Embryonic facial prominence (tissue), 1 donor: ENCODE measurements at regions not wholly inside any gene's neighbourhood (a gene's known extent, or its start where the extent isn't known, plus 50 kb on each side); places are given as distances from the start of the nearest gene placed in this dataset.

Experiments used
- DNase-seq: peaks from one replicate; pipeline ENCODE4 v3.0.0-alpha.2; 2016; ENCODE audit errors: extremely low spot score

- no peak for DNase-seq
Observed at GRCh38 chr2:147468963-147469362, 375.9 kb upstream of the ACVR2A start.

- no peak for DNase-seq
Observed at GRCh38 chr2:147468349-147468748, 376.5 kb upstream of the ACVR2A start.

GRCh38 chr2:147467441-147467840, 377.4 kb upstream of the ACVR2A start:
- no peak for DNase-seq

DNA sequence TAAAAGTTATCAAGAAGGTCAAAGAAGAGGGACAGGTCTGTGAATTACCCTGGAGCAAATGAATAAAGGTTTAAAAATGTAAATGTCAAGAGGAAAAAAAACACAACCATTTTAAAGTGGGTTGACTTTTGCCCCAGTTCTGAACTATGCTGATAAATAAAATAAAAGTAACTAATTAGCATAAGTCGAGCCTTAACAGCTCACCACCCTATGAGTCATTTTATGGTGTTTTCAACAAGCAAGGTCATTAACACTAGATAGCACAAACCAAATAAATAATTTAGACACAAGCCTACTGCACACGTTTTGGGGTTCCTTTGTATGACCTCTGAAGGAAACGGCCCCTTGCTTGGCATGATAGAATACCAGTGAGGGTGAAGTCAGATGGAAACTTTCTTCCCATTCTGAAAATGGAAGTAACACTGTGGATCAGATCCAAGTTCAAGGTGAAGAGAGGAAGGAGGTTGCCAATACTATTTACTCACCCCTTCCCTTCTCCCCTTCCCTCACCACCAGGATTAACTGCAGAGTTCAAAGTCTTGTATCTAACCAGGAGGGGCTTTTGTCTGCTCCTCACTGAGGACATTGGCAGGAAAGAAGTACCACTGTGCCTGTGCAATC, 380.0 kb upstream of the ACVR2A start:
- no peak for DNase-seq

DNA sequence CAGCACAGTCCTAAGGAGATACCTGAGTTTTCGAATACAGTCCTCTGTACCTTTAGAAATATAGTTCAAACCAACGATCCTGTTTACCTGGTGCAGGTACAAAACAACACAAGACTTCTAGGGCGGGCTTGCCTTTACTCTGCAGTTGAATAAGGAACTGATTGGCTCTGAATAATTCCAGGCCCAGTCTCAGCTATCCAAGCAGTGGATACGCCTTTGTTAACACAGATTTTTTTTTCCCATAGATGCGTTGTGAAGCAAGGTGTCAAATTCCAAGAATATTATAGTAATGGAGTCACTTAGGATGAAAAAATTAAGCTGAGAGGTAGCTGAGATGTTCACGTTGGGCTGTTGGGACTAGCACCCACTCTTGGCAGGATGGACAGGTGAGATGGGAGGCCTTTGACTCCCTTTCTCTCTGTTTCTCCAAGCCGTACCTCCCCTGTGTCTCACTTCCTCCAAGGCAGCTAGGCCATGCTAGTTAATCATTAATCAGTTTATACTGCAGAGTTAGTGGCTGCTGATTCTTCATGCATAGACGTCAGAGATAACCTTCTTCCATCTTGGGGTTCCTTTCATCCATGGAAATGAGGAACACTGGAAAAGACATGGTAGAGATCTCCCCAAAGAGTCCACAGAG, 380.8 kb upstream of the ACVR2A start:
- DNase-seq, result no peak

GRCh38 chr2:147460155-147460554, 384.7 kb upstream of the ACVR2A start:
- no peak for DNase-seq

DNA sequence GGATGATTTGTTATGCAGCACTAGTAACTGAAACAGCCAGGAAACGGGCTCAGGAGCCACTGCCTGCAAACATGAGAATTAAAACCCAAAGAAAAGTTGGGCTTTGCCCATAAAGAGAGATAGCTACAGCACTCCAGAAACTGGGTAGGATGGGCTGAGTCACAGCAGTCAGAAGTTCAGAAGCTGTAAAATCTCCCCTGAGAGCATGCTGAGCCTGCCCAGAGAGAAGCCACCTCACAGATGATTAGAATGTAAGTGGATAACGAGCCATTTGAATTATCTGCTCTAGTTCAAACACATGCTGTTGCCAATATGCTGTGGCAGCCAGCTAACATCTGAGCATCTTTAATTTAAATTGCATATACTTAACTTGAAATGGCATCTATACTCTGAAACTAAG, 388.1 kb upstream of the ACVR2A start:
- no peak for DNase-seq

DNA sequence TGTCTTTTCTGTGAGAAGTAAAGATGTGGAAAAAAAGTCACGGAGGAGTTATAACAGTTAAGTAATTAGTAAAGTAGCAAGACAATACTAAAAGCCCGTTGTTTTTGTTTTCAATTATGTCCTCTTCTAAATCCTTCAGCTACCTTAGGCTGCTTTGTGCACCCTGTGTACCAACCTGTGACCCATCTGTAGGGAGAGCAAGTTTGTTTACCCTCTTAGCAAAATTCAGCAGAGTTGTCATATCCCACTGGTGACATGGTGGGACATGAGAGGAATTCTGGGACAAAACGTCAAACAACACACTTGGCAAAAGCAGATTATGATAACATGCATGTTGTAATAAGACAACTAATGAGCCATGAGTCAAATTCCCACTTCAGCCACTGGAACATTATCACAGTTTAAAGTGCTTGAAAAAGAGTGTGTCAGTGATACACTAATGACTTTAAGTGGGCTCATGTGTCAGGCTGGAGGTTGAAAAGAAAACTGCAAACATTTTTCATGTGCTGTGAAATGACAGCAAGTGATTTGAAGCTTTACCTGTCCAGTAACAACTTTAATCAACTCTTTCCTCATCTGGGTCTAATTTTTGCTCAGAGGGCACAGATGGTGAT, 392.8 kb upstream of the ACVR2A start:
- DNase-seq, result no peak

GRCh38 chr2:147450661-147451510, 393.9 kb upstream of the ACVR2A start:
- DNase-seq, result no peak

- DNase-seq, result no peak
Observed at GRCh38 chr2:147449323-147449991, 395.4 kb upstream of the ACVR2A start.

DNA sequence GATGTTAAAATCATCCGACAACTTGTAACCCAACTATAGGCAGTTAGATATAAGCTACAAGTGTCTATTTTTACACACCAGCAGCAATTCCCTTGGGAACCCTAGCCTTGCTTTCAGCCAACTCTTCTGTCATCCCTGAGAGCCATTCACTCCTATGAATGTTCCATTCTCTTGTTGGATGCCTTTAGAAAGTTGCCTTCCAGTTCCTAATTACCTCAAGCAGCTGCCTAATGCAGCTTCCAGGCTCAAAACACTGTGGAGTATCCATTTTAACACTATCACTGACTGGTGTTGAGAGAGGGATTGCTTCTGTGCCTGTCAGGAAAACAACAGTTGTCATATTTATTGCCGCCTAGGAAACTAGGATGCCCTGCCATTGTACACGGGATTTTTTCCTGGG, 402.0 kb upstream of the ACVR2A start:
- no peak for DNase-seq

GRCh38 chr2:147441182-147441581, 403.6 kb upstream of the ACVR2A start:
- no peak for DNase-seq

DNA sequence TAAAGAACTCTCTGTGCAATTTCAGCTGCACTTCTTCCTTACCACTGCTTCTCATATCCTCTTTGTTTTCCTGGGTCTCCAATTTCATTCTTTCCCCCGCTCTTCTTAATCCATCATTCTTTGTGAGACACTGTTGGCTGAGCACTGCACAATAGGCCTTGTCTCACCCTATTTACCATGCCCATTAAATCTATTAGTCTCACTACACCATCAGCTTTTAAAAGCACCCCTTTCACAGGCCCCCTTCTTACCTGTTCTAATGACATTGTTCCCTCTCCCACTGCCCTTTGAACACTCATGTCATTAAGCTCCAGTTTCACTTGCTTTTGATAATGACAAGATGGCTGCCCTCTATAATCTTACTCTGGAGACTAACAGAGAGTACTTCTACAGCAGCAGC, 404.1 kb upstream of the ACVR2A start:
- DNase-seq, result no peak

DNA sequence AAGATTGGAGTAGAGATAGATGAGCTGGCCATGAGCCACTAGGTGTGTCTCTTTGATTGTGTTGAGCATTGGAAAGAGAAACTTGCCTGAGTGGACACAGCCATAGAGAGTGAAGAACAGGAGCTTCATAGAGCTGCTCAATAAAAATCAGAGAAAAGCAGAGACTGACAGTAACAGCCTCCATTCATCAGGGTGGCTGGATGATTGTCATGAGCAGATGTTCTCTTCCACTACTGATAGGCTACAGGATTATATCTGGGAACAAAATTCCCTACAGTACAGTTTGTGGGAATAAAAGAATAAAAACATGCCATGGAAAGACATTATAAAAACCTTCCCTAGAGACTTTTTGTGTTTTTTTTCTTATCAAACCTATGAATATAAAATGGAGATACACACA, 404.8 kb upstream of the ACVR2A start:
- DNase-seq, result no peak

- DNase-seq, result no peak
Observed at GRCh38 chr2:147438882-147439281, 405.9 kb upstream of the ACVR2A start.

GRCh38 chr2:147433822-147434221, 411.0 kb upstream of the ACVR2A start:
- no peak for DNase-seq

- no peak for DNase-seq
Observed at GRCh38 chr2:147430408-147430807, 414.4 kb upstream of the ACVR2A start.

- no peak for DNase-seq
Observed at GRCh38 chr2:147428120-147428747, 416.6 kb upstream of the ACVR2A start.

DNA sequence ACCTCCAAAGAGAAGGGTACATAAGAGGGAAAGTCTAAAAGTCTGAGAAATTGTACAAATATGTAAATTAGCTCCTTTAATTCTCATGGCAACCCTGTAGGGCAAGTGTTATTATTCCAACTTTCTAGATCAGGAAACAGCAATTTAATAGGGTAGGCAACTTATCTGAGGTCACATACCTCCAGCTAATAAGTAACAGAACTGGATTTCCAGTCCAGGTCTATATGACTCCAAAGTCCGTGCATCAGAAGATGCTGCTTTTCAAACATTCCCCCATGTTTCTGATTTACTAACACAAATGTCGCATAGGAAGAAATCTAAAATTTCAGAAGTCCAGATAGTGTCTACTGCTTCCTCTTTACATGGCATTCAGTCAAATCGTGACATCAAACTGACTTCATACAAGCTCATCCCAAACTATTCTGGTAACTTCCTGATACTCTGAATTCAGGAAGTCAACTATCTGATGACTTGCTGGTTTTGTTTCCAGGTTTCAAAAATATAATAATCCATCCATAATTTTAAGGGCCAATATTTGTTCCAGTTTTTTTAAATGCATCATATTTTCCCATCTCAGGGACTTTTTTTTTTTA, 419.3 kb upstream of the ACVR2A start:
- no peak for DNase-seq

GRCh38 chr2:147424766-147425165, 420.1 kb upstream of the ACVR2A start:
- DNase-seq, result no peak
